ENCODE measurements at regions not wholly inside any gene's neighbourhood (a gene's known extent, or its start where the extent isn't known, plus 50 kb on each side); places are given as distances from the start of the nearest gene placed in this dataset.

DNA sequence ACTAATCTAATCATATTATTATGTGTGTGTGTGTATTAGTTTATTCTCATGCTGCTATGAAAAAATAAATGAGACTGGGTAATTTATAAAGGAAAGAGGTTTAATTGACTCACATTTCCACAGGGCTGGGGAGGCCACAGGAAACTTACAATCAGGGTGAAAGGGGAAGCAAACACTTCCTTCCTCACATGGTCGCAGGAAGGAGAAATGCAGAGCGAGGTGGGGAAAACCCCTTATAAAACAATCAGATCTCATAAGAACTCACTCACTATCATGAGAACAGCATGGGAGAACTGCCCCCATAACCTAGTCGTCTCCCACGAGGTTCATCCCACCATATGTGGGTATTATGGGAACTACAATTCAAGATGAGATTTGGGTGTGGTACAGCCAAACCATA is 190.9 kb upstream of the TAPT1 start:
- no peak for TF ChIP-seq YY1 (IDR thresholded peaks at IDR 0.05)
- no peak for TF ChIP-seq RAD21 (IDR thresholded peaks at IDR 0.05)
- no peak for TF ChIP-seq TAF1 (conservative IDR thresholded peaks at IDR 0.05)
- TF ChIP-seq, protein P1, sequence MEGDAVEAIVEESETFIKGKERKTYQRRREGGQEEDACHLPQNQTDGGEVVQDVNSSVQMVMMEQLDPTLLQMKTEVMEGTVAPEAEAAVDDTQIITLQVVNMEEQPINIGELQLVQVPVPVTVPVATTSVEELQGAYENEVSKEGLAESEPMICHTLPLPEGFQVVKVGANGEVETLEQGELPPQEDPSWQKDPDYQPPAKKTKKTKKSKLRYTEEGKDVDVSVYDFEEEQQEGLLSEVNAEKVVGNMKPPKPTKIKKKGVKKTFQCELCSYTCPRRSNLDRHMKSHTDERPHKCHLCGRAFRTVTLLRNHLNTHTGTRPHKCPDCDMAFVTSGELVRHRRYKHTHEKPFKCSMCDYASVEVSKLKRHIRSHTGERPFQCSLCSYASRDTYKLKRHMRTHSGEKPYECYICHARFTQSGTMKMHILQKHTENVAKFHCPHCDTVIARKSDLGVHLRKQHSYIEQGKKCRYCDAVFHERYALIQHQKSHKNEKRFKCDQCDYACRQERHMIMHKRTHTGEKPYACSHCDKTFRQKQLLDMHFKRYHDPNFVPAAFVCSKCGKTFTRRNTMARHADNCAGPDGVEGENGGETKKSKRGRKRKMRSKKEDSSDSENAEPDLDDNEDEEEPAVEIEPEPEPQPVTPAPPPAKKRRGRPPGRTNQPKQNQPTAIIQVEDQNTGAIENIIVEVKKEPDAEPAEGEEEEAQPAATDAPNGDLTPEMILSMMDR (IDR thresholded peaks at IDR 0.05; ENCODE audit: low read depth, low read length, missing input control) = no peak
- TF ChIP-seq, protein P2, sequence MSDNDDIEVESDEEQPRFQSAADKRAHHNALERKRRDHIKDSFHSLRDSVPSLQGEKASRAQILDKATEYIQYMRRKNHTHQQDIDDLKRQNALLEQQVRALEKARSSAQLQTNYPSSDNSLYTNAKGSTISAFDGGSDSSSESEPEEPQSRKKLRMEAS (IDR thresholded peaks at IDR 0.05) = no peak
- TF ChIP-seq SP1 (IDR thresholded peaks at IDR 0.05) = no peak
- TF ChIP-seq, protein P3, sequence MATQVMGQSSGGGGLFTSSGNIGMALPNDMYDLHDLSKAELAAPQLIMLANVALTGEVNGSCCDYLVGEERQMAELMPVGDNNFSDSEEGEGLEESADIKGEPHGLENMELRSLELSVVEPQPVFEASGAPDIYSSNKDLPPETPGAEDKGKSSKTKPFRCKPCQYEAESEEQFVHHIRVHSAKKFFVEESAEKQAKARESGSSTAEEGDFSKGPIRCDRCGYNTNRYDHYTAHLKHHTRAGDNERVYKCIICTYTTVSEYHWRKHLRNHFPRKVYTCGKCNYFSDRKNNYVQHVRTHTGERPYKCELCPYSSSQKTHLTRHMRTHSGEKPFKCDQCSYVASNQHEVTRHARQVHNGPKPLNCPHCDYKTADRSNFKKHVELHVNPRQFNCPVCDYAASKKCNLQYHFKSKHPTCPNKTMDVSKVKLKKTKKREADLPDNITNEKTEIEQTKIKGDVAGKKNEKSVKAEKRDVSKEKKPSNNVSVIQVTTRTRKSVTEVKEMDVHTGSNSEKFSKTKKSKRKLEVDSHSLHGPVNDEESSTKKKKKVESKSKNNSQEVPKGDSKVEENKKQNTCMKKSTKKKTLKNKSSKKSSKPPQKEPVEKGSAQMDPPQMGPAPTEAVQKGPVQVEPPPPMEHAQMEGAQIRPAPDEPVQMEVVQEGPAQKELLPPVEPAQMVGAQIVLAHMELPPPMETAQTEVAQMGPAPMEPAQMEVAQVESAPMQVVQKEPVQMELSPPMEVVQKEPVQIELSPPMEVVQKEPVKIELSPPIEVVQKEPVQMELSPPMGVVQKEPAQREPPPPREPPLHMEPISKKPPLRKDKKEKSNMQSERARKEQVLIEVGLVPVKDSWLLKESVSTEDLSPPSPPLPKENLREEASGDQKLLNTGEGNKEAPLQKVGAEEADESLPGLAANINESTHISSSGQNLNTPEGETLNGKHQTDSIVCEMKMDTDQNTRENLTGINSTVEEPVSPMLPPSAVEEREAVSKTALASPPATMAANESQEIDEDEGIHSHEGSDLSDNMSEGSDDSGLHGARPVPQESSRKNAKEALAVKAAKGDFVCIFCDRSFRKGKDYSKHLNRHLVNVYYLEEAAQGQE (IDR thresholded peaks at IDR 0.05) = no peak
- TF ChIP-seq, protein P4, sequence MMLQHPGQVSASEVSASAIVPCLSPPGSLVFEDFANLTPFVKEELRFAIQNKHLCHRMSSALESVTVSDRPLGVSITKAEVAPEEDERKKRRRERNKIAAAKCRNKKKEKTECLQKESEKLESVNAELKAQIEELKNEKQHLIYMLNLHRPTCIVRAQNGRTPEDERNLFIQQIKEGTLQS (IDR thresholded peaks at IDR 0.05) = no peak
- TF ChIP-seq EGR1 (IDR thresholded peaks at IDR 0.05; ENCODE audit: low read depth in 2 of 2) = no peak
- TF ChIP-seq FOXA1 (IDR thresholded peaks at IDR 0.05) = no peak
- TF ChIP-seq GABPA (IDR thresholded peaks at IDR 0.05 in 1 of 2, conservative IDR thresholded peaks at IDR 0.05 in 1 of 2) = no peak
- TF ChIP-seq, protein P5, sequence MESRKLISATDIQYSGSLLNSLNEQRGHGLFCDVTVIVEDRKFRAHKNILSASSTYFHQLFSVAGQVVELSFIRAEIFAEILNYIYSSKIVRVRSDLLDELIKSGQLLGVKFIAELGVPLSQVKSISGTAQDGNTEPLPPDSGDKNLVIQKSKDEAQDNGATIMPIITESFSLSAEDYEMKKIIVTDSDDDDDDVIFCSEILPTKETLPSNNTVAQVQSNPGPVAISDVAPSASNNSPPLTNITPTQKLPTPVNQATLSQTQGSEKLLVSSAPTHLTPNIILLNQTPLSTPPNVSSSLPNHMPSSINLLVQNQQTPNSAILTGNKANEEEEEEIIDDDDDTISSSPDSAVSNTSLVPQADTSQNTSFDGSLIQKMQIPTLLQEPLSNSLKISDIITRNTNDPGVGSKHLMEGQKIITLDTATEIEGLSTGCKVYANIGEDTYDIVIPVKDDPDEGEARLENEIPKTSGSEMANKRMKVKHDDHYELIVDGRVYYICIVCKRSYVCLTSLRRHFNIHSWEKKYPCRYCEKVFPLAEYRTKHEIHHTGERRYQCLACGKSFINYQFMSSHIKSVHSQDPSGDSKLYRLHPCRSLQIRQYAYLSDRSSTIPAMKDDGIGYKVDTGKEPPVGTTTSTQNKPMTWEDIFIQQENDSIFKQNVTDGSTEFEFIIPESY (IDR thresholded peaks at IDR 0.05) = no peak
- TF ChIP-seq RXRA (IDR thresholded peaks at IDR 0.05) = no peak
- no peak for TF ChIP-seq HNF4A (conservative IDR thresholded peaks at IDR 0.05)
